Upper lobe of right lung (tissue), 1 donor: ENCODE measurements at regions not wholly inside any gene's neighbourhood (a gene's known extent, or its start where the extent isn't known, plus 50 kb on each side); places are given as distances from the start of the nearest gene placed in this dataset.
A peak's percentile ranks its signal among the peaks of the same experiment; 100 is the strongest.

Experiments used
- ATAC-seq: fragments of 200-7000 bp; cut with Tn5 transposase; one replicate; pipeline ENCODE4 v1.9.1; 2020; ENCODE audit warnings: mild to moderate bottlenecking, moderate library complexity
- DNase-seq: peaks from one replicate; pipeline ENCODE4 v3.0.0-alpha.2; 2020
- H3K27ac ChIP-seq: fragments of 200-600 bp; one replicate; pipeline ENCODE4 v1.8.0; 2022
- H3K27me3 ChIP-seq: fragments of 200-600 bp; one replicate; pipeline ENCODE4 v1.8.0; 2022; ENCODE audit warnings: mild to moderate bottlenecking
- H3K36me3 ChIP-seq: fragments of 200-600 bp; one replicate; pipeline ENCODE4 v1.8.0; 2022
- H3K4me1 ChIP-seq: fragments of 200-600 bp; one replicate; pipeline ENCODE4 v1.8.0; 2022
- H3K4me3 ChIP-seq: fragments of 200-600 bp; one replicate; pipeline ENCODE4 v1.8.0; 2022; ENCODE audit warnings: mild to moderate bottlenecking
- H3K9me3 ChIP-seq: fragments of 200-600 bp; one replicate; pipeline ENCODE4 v1.8.0; 2022
- intact Hi-C: fragments of 100-400 bp; cut with DNase I; formaldehyde crosslinking; loops from one replicate; pipeline ENCODE4 v1.11.0; 2022
- TF ChIP-seq, protein P1 (sequence below): fragments of 200-600 bp; IDR thresholded peaks from one replicate; pipeline ENCODE4 v1.8.0; 2022; ENCODE audit warnings: antibody characterized with exemption
- donor health status: DM: no; HTN: yes; CAD: no; lungs with severe emphysema.

DNA sequence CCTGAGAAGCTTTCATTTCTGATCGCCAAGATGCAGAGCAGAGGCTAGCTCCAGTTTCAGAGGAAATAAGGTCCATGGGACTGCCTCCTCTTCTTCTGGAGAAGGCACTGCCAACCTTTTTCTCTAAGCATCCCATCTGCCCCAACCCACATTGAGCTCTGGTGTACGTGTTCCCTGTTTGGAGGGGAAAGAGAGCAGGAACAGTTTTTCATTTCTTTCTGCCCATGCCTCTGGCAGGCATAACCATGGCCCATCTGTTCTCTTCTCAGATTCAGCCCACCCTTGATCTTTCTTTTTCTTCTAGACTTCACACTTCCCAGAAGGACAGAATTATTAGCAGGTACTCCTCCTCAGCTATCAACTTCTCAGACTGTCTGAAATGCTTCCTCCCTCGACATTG, 1110.3 kb upstream of the KLHL29 start:
- intact Hi-C loops = no loop called here
- ATAC-seq (no peak), DNase-seq (no peak)
- no peaks in the 10 kb centered on the region for H3K9me3 ChIP-seq
- H3K4me3 ChIP-seq = no peak overlapping the region
- TF ChIP-seq, protein P1, sequence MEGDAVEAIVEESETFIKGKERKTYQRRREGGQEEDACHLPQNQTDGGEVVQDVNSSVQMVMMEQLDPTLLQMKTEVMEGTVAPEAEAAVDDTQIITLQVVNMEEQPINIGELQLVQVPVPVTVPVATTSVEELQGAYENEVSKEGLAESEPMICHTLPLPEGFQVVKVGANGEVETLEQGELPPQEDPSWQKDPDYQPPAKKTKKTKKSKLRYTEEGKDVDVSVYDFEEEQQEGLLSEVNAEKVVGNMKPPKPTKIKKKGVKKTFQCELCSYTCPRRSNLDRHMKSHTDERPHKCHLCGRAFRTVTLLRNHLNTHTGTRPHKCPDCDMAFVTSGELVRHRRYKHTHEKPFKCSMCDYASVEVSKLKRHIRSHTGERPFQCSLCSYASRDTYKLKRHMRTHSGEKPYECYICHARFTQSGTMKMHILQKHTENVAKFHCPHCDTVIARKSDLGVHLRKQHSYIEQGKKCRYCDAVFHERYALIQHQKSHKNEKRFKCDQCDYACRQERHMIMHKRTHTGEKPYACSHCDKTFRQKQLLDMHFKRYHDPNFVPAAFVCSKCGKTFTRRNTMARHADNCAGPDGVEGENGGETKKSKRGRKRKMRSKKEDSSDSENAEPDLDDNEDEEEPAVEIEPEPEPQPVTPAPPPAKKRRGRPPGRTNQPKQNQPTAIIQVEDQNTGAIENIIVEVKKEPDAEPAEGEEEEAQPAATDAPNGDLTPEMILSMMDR = no peak
- H3K27me3 ChIP-seq = no peaks in the 10 kb centered on the region
- H3K36me3 ChIP-seq = no peaks in the 10 kb centered on the region
- H3K27ac ChIP-seq = no peak overlapping the region
- H3K4me1 ChIP-seq = no peaks in the 10 kb centered on the region

DNA sequence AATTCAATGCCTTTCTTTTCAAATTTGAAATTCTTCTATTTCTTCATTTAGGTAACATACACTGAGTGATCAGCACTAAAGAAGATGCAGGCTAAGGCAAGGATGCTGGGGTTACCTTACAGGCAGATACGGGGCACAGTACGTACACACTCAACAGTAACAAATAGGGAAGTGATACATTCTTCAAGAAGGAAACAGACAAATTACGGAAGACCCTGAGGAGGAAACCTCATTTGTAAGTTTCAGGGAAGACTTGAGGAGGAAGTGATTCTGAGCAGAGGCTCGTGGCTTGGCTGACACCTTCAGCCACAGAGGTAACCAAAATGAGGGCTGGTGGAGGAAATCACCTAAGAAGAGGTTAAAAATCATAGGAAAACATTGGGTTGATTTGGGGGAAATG, 1108.3 kb upstream of the KLHL29 start:
- intact Hi-C loops = no loop called here
- peak; percentile 65 for ATAC-seq

DNA sequence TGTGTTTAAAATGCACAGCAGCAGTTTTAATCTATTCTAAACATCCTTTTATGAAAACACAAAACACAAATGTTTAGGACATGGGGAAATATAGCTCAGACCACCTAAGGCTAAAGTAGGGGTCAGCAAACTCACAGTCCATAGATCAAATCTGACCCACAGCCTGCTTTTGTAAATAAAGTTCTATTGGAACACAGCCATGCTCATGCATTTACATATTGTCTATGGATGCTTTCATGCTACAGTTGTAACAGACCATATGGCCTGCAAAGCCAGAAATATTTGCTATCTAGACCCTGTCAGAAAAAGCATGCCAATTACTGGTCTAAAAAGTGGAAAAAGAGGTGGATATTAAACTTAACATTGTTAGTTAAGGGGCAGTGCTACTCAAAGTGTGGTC, 1105.4 kb upstream of the KLHL29 start:
- intact Hi-C loops = no loop called here
- TF ChIP-seq, protein P1 = no peak
- no peak overlapping the region for H3K27ac ChIP-seq
- DNase-seq = no peak
- no peaks in the 10 kb centered on the region for H3K36me3 ChIP-seq
- no peak for ATAC-seq
- H3K9me3 ChIP-seq = no peaks in the 10 kb centered on the region
- no peaks in the 10 kb centered on the region for H3K27me3 ChIP-seq
- H3K4me1 ChIP-seq = no peaks in the 10 kb centered on the region
- no peak overlapping the region for H3K4me3 ChIP-seq

More for the DNA sequence above, 1108.3 kb upstream of the KLHL29 start:
- no peaks in the 10 kb centered on the region for H3K9me3 ChIP-seq
- H3K4me1 ChIP-seq = no peaks in the 10 kb centered on the region
- no peak for DNase-seq
- no peak overlapping the region for H3K27ac ChIP-seq
- no peaks in the 10 kb centered on the region for H3K36me3 ChIP-seq
- H3K27me3 ChIP-seq = no peaks in the 10 kb centered on the region
- TF ChIP-seq, protein P1 = no peak
- H3K4me3 ChIP-seq = no peak overlapping the region

DNA sequence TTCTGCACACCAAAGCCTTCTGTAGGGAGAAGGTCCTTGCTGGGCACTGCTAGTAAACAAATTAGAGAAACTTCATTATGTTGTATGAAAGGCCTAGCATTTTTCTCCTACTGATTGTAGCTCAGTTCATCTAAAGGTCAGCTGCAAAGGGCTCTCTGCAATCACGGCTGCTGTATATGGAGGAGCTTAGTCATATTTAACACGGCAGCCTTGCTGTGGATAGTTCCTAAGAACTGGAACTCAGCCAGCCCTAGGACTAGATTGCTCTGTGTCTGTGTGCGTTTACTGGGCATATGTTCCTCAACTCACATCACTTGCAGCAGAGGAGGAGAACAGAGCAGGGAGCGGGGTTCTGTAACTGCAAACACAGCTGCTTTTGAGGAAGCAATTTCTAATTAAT, 1103.9 kb upstream of the KLHL29 start:
- peak; percentile 77 for ATAC-seq
- Histone ChIP-seq H3K4me3 (no peak overlapping the region), H3K27me3 (no peaks in the 10 kb centered on the region), H3K4me1 (no peaks in the 10 kb centered on the region), H3K27ac (no peak overlapping the region), H3K36me3 (no peaks in the 10 kb centered on the region), H3K9me3 (no peaks in the 10 kb centered on the region)
- intact Hi-C loops = no loop called here
- DNase-seq = no peak
- TF ChIP-seq, protein P1 = no peak

DNA sequence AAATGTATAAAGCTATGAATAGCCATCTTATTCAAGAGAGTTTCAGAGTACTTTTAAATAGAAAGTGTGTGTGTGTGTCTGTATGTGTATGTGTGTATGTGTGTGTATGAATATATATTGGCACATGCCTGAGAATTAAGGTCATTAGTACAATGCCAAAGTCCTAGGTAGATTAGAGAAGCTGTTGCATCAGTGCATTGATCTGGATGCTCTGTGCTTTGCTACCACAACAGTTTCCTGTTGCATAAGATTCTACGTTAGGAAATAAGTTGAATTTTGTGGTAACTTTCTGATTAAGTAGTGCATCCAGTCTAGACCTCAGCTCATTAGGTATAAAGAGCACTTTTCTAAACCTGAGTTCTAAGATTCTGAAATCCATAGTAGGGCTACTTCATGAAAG, 1102.8 kb upstream of the KLHL29 start:
- peak; percentile 41 for ATAC-seq
- Histone ChIP-seq H3K27me3 (no peaks in the 10 kb centered on the region), H3K4me3 (no peak overlapping the region), H3K9me3 (no peaks in the 10 kb centered on the region), H3K4me1 (no peaks in the 10 kb centered on the region), H3K36me3 (no peaks in the 10 kb centered on the region), H3K27ac (no peak overlapping the region)
- intact Hi-C loops = no loop called here
- no peak for DNase-seq
- TF ChIP-seq, protein P1 = no peak

DNA sequence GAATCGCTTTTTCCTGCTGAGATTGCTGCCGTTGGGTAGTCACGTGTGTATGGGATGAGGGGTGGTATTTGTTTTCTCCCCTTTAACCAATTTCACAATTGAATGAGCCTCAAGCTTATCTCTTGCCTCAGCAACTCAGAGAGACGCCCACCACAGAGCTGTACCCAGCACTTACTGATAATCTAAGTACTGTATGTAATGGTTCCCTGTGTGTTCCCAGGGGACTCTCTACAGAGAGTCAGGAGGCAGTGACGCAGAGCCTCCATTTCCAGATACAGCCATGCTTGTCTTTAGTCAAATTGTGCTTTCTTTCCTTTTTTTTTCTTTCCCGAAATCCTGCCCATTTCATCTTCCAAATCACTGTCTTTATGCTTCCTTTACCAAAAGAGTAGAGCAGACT, 1102.1 kb upstream of the KLHL29 start:
- H3K4me1 ChIP-seq = no peaks in the 10 kb centered on the region
- TF ChIP-seq, protein P1 = no peak
- no peaks in the 10 kb centered on the region for H3K9me3 ChIP-seq

More for the DNA sequence above, 1102.1 kb upstream of the KLHL29 start:
- Histone ChIP-seq H3K27me3 (no peaks in the 10 kb centered on the region), H3K4me3 (no peak overlapping the region), H3K27ac (no peak overlapping the region), H3K36me3 (no peaks in the 10 kb centered on the region)
- DNase-seq (no peak), ATAC-seq (no peak)
- intact Hi-C loops = no loop called here
